ENCODE measurements at regions not wholly inside any gene's neighbourhood (a gene's known extent, or its start where the extent isn't known, plus 50 kb on each side); places are given as distances from the start of the nearest gene placed in this dataset.

GRCh38 chr5:115052948-115053347 lies 116.8 kb downstream of the TRIM36 start:
- ChIA-PET CTCF (ENCODE audit: low intra/inter-chr PET ratio) (interaction anchor here (0.7 kb wide), 1 partner anchor 9 kb away, joined by 3 read pairs; no protein-coding TSS in a partner anchor), POLR2A (interaction anchor here (0.6 kb wide), 1 partner anchor 277 kb away, joined by 4 read pairs; no protein-coding TSS in a partner anchor)
- H4K20me1 ChIP-seq (replicated peaks; ENCODE audit: control insufficient read depth, insufficient read depth, low read length) = no peaks in the 10 kb centered on the region
- TF ChIP-seq GTF2E2 (tag; IDR thresholded peaks at IDR 0.05) = no peak
- no peak for TF ChIP-seq SMAD4 (CRISPR knock-in tag; conservative IDR thresholded peaks at IDR 0.05)
- no peak for TF ChIP-seq ZNF518B (CRISPR knock-in tag; IDR thresholded peaks at IDR 0.05)
- no peak for TF ChIP-seq ZNF77 (CRISPR knock-in tag; IDR thresholded peaks at IDR 0.05)
- no peak for TF ChIP-seq RBM14 (IDR thresholded peaks at IDR 0.05; ENCODE audit: borderline replicate concordance, insufficient read depth, low read depth, low read length)
- no peak for TF ChIP-seq KDM2B (CRISPR knock-in tag; IDR thresholded peaks at IDR 0.05)
- TF ChIP-seq TEAD4 (IDR thresholded peaks at IDR 0.05; ENCODE audit: low read length) = no peak
- TF ChIP-seq TEAD4 (CRISPR knock-in tag; IDR thresholded peaks at IDR 0.05; ENCODE audit: borderline replicate concordance) = no peak
- TF ChIP-seq HES1 (IDR thresholded peaks at IDR 0.05; ENCODE audit: low read depth) = no peak
- DNase-seq (ENCODE audit: extremely low read depth in 1 of 4, low spot score in 3 of 4) (no peak), FAIRE-seq (no peak), ATAC-seq (no peak)
- no peak overlapping the region for H2AFZ ChIP-seq (ENCODE audit: low read depth, low read length)
- no peak overlapping the region for H3K27ac ChIP-seq (ENCODE audit: extremely low read depth, low read depth, low read length)
- H3K79me2 ChIP-seq (ENCODE audit: control insufficient read depth, insufficient read depth, low read length) = no peaks in the 10 kb centered on the region
- no peak overlapping the region for H3K4me3 ChIP-seq
- H3K9ac ChIP-seq (ENCODE audit: insufficient read depth in 1 of 2, low read depth in 2 of 2, low read length in 2 of 2) = no peak overlapping the region
- no peaks in the 10 kb centered on the region for H3K36me3 ChIP-seq (ENCODE audit: control insufficient read depth, insufficient read depth, low read length)
- intact Hi-C loops (cut with micrococcal nuclease) = no loop called here
- no peaks in the 10 kb centered on the region for H3K27me3 ChIP-seq (ENCODE audit: control insufficient read depth in 2 of 2, insufficient read depth in 2 of 2, low read length in 2 of 2)
- in situ Hi-C loops (cut with MboI) = no loop called here
- no peak overlapping the region for H3K4me2 ChIP-seq (ENCODE audit: insufficient read depth, low read length)
- H3K9me1 ChIP-seq (ENCODE audit: control insufficient read depth, insufficient read depth, low read length) = no peaks in the 10 kb centered on the region
- 0% methylated on average over 2 of the region's 2 CpGs for WGBS (ENCODE audit: insufficient coverage, low coverage, missing lambda C conversion rate)
- H3K9me3 ChIP-seq (replicated peaks; ENCODE audit: control insufficient read depth, insufficient read depth, low read depth, low read length) = no peaks in the 10 kb centered on the region
- BruUV-seq (replicated peaks) = no TSS peak
- no peaks in the 10 kb centered on the region for H3K4me1 ChIP-seq (replicated peaks in 1 of 2; ENCODE audit: control insufficient read depth in 2 of 2, insufficient read depth in 2 of 2, low read length in 2 of 2)

Measured in K562 (cell line).